A673 (cell line): ENCODE measurements at regions not wholly inside any gene's neighbourhood (a gene's known extent, or its start where the extent isn't known, plus 50 kb on each side); places are given as distances from the start of the nearest gene placed in this dataset.

Source experiments
- EZH2 ChIP-seq: fragments of 200-600 bp; sonication (generic); IDR thresholded peaks from 2 replicates; pipeline ENCODE4 v1.6.1; 2017; ENCODE audit warnings: borderline replicate concordance, low read depth, mild to moderate bottlenecking, mixed read lengths, antibody characterized with exemption, low read length; ENCODE audit not compliant: poor library complexity, severe bottlenecking
- TF ChIP-seq, protein P1 (sequence below): fragments of 300-800, 200-600 bp; sonication (generic); conservative IDR thresholded peaks from 2 replicates; pipeline ENCODE4 v1.5.1; 2017; ENCODE audit warnings: low read depth, mild to moderate bottlenecking, antibody characterized with exemption, low read length, moderate library complexity, mixed read lengths

DNA sequence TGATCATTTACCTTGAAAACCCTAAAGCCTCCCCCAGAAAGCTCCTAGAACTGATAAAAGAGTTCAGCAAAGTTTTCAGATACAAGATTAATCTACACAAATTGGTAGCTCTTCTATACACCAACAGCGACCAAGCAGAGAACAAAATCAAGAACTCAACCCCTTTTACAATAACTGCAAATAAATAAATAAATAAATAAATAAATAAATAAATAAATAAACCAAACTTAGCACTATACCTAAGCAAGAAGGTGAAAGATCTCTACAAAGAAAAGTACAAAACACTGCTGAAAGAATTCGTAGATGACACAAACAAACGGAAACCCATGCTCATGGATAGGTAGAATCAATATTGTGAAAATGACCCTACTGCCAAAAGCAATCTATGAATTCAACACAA is 182.0 kb upstream of the RND3 start:
- TF ChIP-seq, protein P1, sequence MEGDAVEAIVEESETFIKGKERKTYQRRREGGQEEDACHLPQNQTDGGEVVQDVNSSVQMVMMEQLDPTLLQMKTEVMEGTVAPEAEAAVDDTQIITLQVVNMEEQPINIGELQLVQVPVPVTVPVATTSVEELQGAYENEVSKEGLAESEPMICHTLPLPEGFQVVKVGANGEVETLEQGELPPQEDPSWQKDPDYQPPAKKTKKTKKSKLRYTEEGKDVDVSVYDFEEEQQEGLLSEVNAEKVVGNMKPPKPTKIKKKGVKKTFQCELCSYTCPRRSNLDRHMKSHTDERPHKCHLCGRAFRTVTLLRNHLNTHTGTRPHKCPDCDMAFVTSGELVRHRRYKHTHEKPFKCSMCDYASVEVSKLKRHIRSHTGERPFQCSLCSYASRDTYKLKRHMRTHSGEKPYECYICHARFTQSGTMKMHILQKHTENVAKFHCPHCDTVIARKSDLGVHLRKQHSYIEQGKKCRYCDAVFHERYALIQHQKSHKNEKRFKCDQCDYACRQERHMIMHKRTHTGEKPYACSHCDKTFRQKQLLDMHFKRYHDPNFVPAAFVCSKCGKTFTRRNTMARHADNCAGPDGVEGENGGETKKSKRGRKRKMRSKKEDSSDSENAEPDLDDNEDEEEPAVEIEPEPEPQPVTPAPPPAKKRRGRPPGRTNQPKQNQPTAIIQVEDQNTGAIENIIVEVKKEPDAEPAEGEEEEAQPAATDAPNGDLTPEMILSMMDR = no peak
- TF ChIP-seq EZH2 = no peak
